ENCODE measurements at regions not wholly inside any gene's neighbourhood (a gene's known extent, or its start where the extent isn't known, plus 50 kb on each side); places are given as distances from the start of the nearest gene placed in this dataset.
"Not testable (repeated sequence)": the region's sequence is repeated elsewhere in the genome, so short reads cannot be mapped to it uniquely, and the experiment has no call there.

DNA sequence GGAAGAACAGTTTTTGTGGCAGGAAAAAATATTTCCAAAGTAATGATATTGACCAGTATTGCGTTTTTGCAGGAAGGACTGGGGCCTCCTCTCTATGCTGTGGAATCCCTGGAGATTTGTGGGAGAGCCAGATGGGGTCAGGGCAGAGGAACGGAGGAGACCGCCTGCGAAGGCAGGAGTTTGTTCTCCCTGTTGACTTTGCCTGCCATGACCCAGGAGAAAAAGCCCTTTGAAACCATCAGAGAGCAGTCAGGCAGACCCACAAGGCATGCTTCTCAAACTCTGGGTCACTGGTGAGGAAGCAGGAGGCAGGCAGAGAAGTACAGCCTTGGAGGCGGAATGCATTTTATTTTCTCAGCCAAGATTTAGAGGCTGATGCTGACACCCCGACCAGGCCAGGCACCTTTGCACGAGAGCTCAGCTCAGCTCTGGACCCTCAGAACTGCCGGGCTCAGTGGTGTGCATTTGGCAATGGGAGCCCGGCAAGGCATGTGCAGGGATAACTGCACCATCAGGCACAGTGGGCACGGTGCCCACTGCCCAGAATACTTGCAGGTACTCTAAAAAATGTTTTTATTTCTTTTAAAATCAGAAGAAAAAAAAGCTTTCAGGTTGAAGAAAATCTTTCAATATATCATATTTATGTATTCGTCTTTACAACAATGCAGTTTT is 410.4 kb downstream of the RPS24 start:
- DNase-seq, result no peak

- not testable (repeated sequence) for DNase-seq
Measured at GRCh38 chr10:78444741-78445140, 411.1 kb downstream of the RPS24 start.

DNA sequence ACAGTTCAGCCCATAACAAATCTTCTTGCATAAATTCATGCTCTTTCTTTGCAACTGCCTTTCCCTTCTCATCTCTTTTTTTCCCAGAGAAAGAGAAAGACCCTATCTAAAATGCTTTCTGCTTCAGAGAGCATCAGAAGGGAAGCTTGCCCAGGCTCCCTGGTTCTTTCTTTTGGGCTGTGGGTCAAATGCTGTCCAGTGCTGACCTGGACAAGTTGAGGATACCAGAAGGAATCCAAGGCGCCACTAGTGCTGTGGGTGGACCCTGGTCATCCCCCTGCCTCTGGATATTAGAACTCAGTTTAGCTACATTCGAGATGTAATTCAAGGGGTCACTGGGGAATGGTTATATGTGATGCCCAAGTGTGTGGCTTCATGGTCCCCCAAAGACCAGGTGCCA is 411.6 kb downstream of the RPS24 start:
- no peak for DNase-seq

- no peak for DNase-seq
Measured at GRCh38 chr10:78448470-78448869, 414.8 kb downstream of the RPS24 start.

DNA sequence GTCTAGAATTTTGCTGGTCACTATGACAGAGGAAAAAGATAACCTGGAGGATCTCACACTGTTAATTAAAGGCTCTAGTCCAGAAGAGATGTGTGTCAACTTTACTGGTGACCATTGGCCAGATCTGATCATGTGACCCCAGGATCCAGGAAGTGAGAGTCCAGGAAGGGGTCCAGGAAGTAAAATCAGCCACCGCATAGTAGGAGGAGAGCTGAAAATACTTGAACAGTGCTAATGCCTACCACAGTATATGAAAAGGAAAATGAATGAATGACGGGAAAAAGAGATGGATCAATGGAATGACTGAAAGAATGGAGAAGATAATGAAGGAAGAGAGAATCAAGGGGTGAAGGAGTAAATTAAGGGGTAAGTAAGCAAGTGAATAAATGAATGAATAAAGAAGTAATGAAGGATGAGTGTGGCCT is 415.3 kb downstream of the RPS24 start:
- DNase-seq, result no peak

DNA sequence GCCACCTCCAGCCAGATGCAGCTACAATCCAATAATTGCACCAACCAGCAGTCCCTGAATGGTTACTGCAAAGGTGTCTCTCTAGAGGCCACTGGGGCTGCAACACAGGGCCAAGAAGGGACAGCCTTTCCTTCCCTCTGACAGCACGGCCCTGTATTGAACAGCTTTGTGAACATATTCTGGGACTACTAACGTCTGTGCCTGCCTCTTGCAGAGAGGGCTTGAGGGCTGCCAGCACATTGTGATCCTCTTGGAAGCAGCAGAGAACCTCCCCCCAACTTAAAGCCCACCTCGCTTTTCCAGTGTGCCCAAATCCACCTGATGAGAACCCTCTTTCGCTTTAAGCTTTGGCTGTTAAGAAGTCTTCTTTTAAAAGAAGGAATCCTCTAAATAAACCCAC is 415.9 kb downstream of the RPS24 start:
- DNase-seq, result no peak

- no peak for DNase-seq
Measured at GRCh38 chr10:78450239-78450638, 416.6 kb downstream of the RPS24 start.

GRCh38 chr10:78450807-78451485 is 417.3 kb downstream of the RPS24 start:
- no peak for DNase-seq

DNA sequence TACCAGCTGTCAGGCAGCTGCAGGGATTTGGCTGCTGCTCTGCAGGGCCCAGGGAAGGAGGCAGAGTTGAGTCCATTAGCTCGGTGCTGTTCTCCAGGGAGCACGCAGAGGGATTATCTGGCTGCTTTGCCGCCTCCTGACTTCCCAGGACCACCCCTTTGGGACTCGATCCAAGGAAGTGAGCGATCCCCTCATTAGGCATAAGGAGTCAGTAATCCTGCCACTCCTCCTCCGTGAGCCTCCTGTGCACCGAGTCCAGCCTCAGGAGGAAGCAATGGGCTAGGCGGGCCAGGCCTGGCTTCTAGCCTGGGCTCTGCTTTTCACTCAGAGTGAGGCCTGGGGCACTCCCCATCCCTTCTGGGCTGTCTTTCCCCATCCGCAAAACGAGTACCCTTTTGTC is 417.9 kb downstream of the RPS24 start:
- no peak for DNase-seq

GRCh38 chr10:78454123-78454645 is 420.5 kb downstream of the RPS24 start:
- no peak for DNase-seq

DNA sequence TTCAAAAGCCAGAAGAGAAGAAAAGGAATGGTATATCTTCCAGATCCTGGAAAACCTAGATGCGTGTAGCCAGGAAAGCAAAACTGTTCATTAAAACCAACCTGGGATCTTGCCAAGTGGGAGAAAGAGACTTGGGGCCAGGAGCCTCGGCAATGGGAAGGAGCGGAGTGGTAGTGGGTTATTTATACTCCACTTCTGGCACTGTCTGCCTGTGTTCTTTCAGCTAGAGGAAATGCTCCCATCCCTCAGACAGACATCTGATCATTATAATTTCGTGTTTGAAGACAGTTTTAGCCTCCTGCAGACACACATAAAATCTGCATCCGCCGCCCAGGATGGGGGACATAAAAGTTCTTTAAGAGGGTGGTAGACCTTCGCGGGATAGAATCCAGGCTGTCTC is 421.6 kb downstream of the RPS24 start:
- no peak for DNase-seq

GRCh38 chr10:78455811-78456210 is 422.1 kb downstream of the RPS24 start:
- no peak for DNase-seq

- DNase-seq, result no peak
Measured at GRCh38 chr10:78456649-78457400, 423.2 kb downstream of the RPS24 start.

- DNase-seq, result no peak
Measured at GRCh38 chr10:78457804-78458482, 424.3 kb downstream of the RPS24 start.

- no peak for DNase-seq
Measured at GRCh38 chr10:78458983-78459638, 425.4 kb downstream of the RPS24 start.

DNA sequence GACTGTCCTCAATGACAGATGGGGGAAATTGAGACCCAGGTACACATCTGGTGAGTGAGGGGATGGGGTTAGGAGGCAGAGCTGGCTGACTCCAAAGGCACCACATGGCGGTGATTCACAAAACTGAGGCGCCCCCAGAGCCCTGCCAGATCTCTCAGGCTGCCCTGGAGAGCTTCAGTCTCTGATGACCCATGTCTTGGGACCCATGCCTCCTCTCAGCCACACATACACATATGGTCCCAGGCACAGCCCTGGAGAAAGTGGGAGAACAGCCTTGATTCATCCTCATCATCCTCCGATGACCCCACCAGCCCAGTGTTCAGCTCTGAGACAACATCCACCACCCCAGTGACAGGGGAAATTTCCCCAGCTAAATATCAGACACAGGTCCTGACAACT is 426.0 kb downstream of the RPS24 start:
- DNase-seq, result no peak

DNA sequence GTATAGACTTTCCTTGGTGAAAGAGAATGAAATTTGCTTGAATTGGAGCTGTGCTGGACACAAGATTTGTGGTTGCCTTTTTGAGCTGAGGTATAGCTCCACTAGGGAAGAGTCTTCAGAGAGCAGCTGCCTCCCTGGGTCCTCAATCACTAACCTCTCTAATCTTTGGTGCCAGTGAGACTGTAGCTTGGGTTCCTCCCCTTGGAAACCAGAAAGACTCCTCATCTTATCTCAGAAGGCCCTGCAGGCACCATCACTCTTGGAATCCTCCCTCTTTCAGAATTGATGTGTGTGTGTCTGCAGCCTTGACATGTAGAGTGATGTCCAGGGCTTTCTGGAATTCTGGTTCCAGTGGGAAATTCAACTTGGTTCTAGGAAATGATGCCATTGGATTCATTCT is 426.5 kb downstream of the RPS24 start:
- DNase-seq, result no peak

DNA sequence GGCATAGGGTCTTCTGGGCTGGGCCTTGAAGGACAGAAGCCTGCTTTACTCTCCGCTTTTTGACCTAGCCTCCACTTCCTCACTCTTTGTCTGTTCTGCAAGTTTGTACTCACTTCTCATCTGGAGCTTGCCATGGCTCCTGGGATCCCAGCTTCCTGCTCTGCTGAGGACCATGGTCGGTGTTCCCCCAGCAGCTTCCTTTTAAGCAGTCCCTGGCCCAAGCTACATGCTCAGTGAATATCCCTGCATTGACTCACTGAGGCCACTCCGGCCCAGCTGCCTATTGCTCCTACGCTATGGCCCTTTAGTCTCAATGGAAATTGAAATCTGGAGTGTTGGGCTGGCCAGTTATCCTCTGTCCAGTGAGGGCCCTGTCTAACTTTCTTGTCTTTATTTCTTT is 427.7 kb downstream of the RPS24 start:
- no peak for DNase-seq

DNA sequence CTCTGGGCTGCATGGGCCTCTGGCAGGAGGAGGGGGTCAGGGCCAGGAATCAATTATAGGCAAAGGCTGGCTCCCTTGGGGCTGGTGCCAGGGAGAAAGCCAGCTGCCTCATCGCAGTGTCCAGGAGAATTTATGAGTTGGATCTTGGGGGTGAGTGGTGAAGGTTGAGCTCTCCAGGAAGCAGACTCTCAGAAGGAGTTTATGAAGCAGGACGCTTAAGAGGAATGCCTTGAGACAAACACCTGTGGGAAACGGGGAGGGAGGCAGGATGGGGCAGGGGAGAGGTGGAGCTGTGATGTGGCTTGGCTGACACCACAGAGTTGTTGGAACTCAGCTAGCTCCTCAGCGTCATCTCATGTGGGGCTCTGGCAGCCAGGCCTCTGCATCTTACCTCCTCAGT is 428.5 kb downstream of the RPS24 start:
- DNase-seq, result no peak

GRCh38 chr10:78462726-78463228 is 429.1 kb downstream of the RPS24 start:
- DNase-seq, result no peak

- no peak for DNase-seq
Measured at GRCh38 chr10:78464118-78464855, 430.6 kb downstream of the RPS24 start.

- no peak for DNase-seq
Measured at GRCh38 chr10:78464856-78465267, 431.2 kb downstream of the RPS24 start.

Data from activated CD4-positive, alpha-beta T cell treated with anti-CD3 and anti-CD28 coated beads, Interleukin-2, amount 50 U/mL, for 48 hours (primary cell).